Type B pancreatic cell (in vitro differentiated cells): ENCODE measurements at regions not wholly inside any gene's neighbourhood (a gene's known extent, or its start where the extent isn't known, plus 50 kb on each side); places are given as distances from the start of the nearest gene placed in this dataset.

Experiments used
- DNase-seq: peaks from one replicate; pipeline ENCODE4 v3.0.0; 2021; ENCODE audit warnings: mixed read lengths; ENCODE audit not compliant: unreplicated experiment; ENCODE audit errors: extremely low spot score
- H3K27ac Mint-ChIP-seq: 2 replicates; pipeline ENCODE4 v1.8.0; 2021; ENCODE audit warnings: mild to moderate bottlenecking, mixed read lengths
- H3K27me3 Mint-ChIP-seq: 2 replicates; pipeline ENCODE4 v1.8.0; 2021; ENCODE audit warnings: mixed read lengths
- H3K36me3 Mint-ChIP-seq: 2 replicates; pipeline ENCODE4 v1.8.0; 2021; ENCODE audit warnings: mixed read lengths
- H3K4me1 Mint-ChIP-seq: one replicate; pipeline ENCODE4 v1.8.0; 2021; ENCODE audit warnings: mixed read lengths; ENCODE audit not compliant: unreplicated experiment
- H3K4me3 Mint-ChIP-seq: 2 replicates; pipeline ENCODE4 v1.8.0; 2021; ENCODE audit warnings: mild to moderate bottlenecking, mixed read lengths
- H3K9me3 Mint-ChIP-seq: 2 replicates; pipeline ENCODE4 v1.8.0; 2021; ENCODE audit warnings: mixed read lengths
- CTCF ChIP-seq: fragments of 200-600 bp; sonication (generic); conservative IDR thresholded peaks from 2 replicates; pipeline ENCODE4 v1.5.0; 2021; ENCODE audit warnings: antibody characterized with exemption, mild to moderate bottlenecking

- Mint-ChIP-seq H3K27ac (no peak overlapping the region), H3K4me1 (peaks cover 36% of the 10 kb centered on the region), H3K36me3 (no peaks in the 10 kb centered on the region), H3K9me3 (peaks cover 10% of the 10 kb centered on the region), H3K4me3 (no peak overlapping the region), H3K27me3 (peaks cover 3% of the 10 kb centered on the region)
- TF ChIP-seq CTCF: no peak
- peak; percentile 16 for DNase-seq
Measured at GRCh38 chr11:10386361-10386760, 68.7 kb upstream of the AMPD3 start.

GRCh38 chr11:10386861-10387205 is 68.2 kb upstream of the AMPD3 start:
- H3K27me3 Mint-ChIP-seq: peaks cover 3% of the 10 kb centered on the region
- H3K4me3 Mint-ChIP-seq: no peak overlapping the region
- H3K4me1 Mint-ChIP-seq: peaks cover 36% of the 10 kb centered on the region
- peaks cover 10% of the 10 kb centered on the region for H3K9me3 Mint-ChIP-seq
- DNase-seq: peak; percentile 31
- peak overlapping the region; percentile 94 for H3K27ac Mint-ChIP-seq
- no peaks in the 10 kb centered on the region for H3K36me3 Mint-ChIP-seq
- TF ChIP-seq CTCF: no peak

GRCh38 chr11:10387206-10388083 is 67.6 kb upstream of the AMPD3 start:
- H3K4me1 Mint-ChIP-seq: peaks cover 39% of the 10 kb centered on the region
- DNase-seq: peak; percentile 65
- H3K27ac Mint-ChIP-seq: peak overlapping the region; percentile 94
- H3K27me3 Mint-ChIP-seq: peaks cover 3% of the 10 kb centered on the region
- H3K4me3 Mint-ChIP-seq: peak overlapping the region; percentile 78
- H3K9me3 Mint-ChIP-seq: peaks cover 10% of the 10 kb centered on the region
- H3K36me3 Mint-ChIP-seq: no peaks in the 10 kb centered on the region
- TF ChIP-seq CTCF: no peak

GRCh38 chr11:10388101-10388500 is 67.0 kb upstream of the AMPD3 start:
- peak overlapping the region; percentile 78 for H3K4me3 Mint-ChIP-seq
- H3K4me1 Mint-ChIP-seq: peaks cover 43% of the 10 kb centered on the region
- no peak for DNase-seq
- H3K27ac Mint-ChIP-seq: peak overlapping the region; percentile 94
- TF ChIP-seq CTCF: no peak
- H3K9me3 Mint-ChIP-seq: peaks cover 7% of the 10 kb centered on the region
- peaks cover 3% of the 10 kb centered on the region for H3K27me3 Mint-ChIP-seq
- H3K36me3 Mint-ChIP-seq: no peaks in the 10 kb centered on the region

GRCh38 chr11:10388574-10388973 is 66.5 kb upstream of the AMPD3 start:
- no peaks in the 10 kb centered on the region for H3K36me3 Mint-ChIP-seq

More at GRCh38 chr11:10388574-10388973, 66.5 kb upstream of the AMPD3 start:
- DNase-seq: no peak
- no peak for TF ChIP-seq CTCF
- peaks cover 7% of the 10 kb centered on the region for H3K9me3 Mint-ChIP-seq
- H3K4me1 Mint-ChIP-seq: peaks cover 43% of the 10 kb centered on the region
- H3K27ac Mint-ChIP-seq: peak overlapping the region; percentile 94
- no peak overlapping the region for H3K4me3 Mint-ChIP-seq
- peaks cover 3% of the 10 kb centered on the region for H3K27me3 Mint-ChIP-seq
